Activated CD8-positive, alpha-beta T cell treated with anti-CD3 and anti-CD28 coated beads for 36 hours (primary cell): ENCODE measurements at regions not wholly inside any gene's neighbourhood (a gene's known extent, or its start where the extent isn't known, plus 50 kb on each side); places are given as distances from the start of the nearest gene placed in this dataset.

ENCODE experiments used
- ATAC-seq: fragments of 200-7000 bp; cut with Tn5 transposase; one replicate; pipeline ENCODE4 v1.10.0; 2021; ENCODE audit warnings: mild to moderate bottlenecking, moderate library complexity
- CTCF ChIA-PET: fragments of 350-600 bp; sonication (Branson Sonifier 250); formaldehyde crosslinking; loops from one replicate; lab custom pipeline; 2021; ENCODE audit warnings: antibody characterized with exemption; lab: Charles Lee
- POLR2A ChIA-PET: fragments of 350-600 bp; sonication (Branson Sonifier 250); formaldehyde crosslinking; loops from one replicate; lab custom pipeline; 2021; ENCODE audit warnings: antibody characterized with exemption; lab: Charles Lee
- DNase-seq: peaks from one replicate; pipeline ENCODE4 v3.0.0-alpha.2; 2020
- H3K27ac Mint-ChIP-seq: one replicate; pipeline ENCODE4 v1.8.0; 2021; ENCODE audit warnings: mild to moderate bottlenecking, mixed read lengths
- H3K27me3 Mint-ChIP-seq: one replicate; pipeline ENCODE4 v1.8.0; 2021; ENCODE audit warnings: mixed read lengths
- H3K36me3 Mint-ChIP-seq: one replicate; pipeline ENCODE4 v1.8.0; 2021; ENCODE audit warnings: low read depth, mixed read lengths
- H3K4me1 Mint-ChIP-seq: one replicate; pipeline ENCODE4 v1.8.0; 2021; ENCODE audit warnings: low read depth, mixed read lengths
- H3K4me3 Mint-ChIP-seq: one replicate; pipeline ENCODE4 v1.8.0; 2021; ENCODE audit warnings: mild to moderate bottlenecking, moderate library complexity, mixed read lengths
- H3K9me3 Mint-ChIP-seq: one replicate; pipeline ENCODE4 v1.8.0; 2021; ENCODE audit warnings: mixed read lengths
- intact Hi-C: fragments of 100-400 bp; cut with micrococcal nuclease; formaldehyde crosslinking; loops from one replicate; pipeline ENCODE4 v1.10.0; 2022
- TF ChIP-seq, protein P1 (sequence below): fragments of 200-600 bp; IDR thresholded peaks from one replicate; pipeline ENCODE4 v1.8.0; 2022; ENCODE audit warnings: antibody characterized with exemption, mild to moderate bottlenecking

DNA sequence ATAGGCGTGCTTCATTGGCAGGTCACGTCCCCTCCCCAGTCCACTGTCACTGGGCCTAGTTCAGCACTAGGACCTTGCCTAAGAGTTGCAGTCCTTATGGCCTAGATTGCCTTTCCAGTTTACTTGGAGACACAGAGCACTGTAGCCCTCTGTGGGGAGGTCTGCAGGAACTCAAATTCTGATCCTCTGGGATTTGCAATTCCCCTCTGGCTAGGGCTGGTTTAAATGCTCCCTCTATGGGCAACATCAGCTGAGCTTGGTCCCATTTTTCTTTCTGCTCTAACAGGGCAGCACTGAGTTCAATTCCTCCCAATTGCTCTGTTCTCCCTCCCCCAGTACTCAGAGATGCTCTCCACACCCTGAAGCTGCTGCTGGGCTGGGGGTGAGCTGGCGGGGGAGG, 358.2 kb downstream of the HTR1A start:
- no peak overlapping the region for H3K27ac Mint-ChIP-seq
- intact Hi-C loops = no loop called here
- CTCF ChIA-PET = no interaction called here

DNA sequence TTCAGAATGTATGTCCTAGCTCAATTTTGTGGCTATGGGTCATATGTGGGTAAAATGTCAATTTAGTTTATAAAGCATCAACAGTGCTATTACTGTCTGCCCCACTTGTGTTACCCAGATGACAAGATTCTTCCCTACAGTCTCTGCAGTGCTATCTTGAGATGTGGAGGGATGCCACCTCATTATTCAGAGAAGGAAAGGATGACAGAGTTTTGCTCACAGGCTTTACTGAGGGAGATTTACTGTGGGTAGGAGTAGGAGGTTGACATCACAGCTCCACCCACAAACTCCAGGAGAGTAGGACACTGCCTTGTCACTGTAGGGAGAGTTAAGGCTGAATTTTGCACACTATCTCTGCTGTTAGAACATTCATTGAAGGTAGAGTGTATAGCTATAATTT, 359.3 kb downstream of the HTR1A start:
- Mint-ChIP-seq H3K4me3 (no peak overlapping the region), H3K27me3 (no peaks in the 10 kb centered on the region), H3K27ac (no peak overlapping the region), H3K36me3 (no peaks in the 10 kb centered on the region), H3K9me3 (peaks cover 4% of the 10 kb centered on the region), H3K4me1 (no peaks in the 10 kb centered on the region)
- DNase-seq (no peak), ATAC-seq (no peak)
- CTCF ChIA-PET = no interaction called here
- intact Hi-C loops = no loop called here
- TF ChIP-seq, protein P1, sequence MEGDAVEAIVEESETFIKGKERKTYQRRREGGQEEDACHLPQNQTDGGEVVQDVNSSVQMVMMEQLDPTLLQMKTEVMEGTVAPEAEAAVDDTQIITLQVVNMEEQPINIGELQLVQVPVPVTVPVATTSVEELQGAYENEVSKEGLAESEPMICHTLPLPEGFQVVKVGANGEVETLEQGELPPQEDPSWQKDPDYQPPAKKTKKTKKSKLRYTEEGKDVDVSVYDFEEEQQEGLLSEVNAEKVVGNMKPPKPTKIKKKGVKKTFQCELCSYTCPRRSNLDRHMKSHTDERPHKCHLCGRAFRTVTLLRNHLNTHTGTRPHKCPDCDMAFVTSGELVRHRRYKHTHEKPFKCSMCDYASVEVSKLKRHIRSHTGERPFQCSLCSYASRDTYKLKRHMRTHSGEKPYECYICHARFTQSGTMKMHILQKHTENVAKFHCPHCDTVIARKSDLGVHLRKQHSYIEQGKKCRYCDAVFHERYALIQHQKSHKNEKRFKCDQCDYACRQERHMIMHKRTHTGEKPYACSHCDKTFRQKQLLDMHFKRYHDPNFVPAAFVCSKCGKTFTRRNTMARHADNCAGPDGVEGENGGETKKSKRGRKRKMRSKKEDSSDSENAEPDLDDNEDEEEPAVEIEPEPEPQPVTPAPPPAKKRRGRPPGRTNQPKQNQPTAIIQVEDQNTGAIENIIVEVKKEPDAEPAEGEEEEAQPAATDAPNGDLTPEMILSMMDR = no peak
- POLR2A ChIA-PET = no interaction called here

More for the DNA sequence above, 358.2 kb downstream of the HTR1A start:
- no peak for DNase-seq
- no peaks in the 10 kb centered on the region for H3K4me1 Mint-ChIP-seq
- TF ChIP-seq, protein P1 = no peak
- peaks cover 4% of the 10 kb centered on the region for H3K9me3 Mint-ChIP-seq
- no peaks in the 10 kb centered on the region for H3K36me3 Mint-ChIP-seq
- POLR2A ChIA-PET = no interaction called here
- H3K27me3 Mint-ChIP-seq = no peaks in the 10 kb centered on the region
- H3K4me3 Mint-ChIP-seq = no peak overlapping the region
- ATAC-seq = no peak

DNA sequence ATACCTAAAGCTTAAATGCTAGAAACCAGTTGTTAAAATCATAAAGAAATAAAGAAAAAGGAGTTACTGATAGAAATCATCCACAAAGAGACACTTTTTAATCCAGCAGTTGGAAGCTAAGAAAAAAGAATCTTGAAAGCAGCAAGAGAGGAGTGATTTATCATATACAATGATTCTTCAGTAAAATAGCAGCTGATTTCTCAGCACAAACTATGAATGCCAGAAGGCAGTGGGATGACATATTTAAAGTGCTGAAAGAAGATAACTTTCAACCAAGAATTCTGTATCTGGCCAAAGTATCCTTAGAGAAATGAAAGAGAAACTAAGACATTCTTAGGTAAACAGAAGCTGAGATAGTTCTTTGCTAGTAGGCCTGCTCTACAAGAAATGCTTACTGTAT, 366.0 kb downstream of the HTR1A start:
- CTCF ChIA-PET = no interaction called here
- POLR2A ChIA-PET = no interaction called here
- intact Hi-C loops = no loop called here
- H3K9me3 Mint-ChIP-seq = peaks cover 8% of the 10 kb centered on the region
- ATAC-seq (no peak), DNase-seq (no peak)
- no peaks in the 10 kb centered on the region for H3K36me3 Mint-ChIP-seq
- no peaks in the 10 kb centered on the region for H3K27me3 Mint-ChIP-seq
- TF ChIP-seq, protein P1 = no peak
- H3K4me1 Mint-ChIP-seq = no peaks in the 10 kb centered on the region
- no peak overlapping the region for H3K4me3 Mint-ChIP-seq
- H3K27ac Mint-ChIP-seq = no peak overlapping the region

DNA sequence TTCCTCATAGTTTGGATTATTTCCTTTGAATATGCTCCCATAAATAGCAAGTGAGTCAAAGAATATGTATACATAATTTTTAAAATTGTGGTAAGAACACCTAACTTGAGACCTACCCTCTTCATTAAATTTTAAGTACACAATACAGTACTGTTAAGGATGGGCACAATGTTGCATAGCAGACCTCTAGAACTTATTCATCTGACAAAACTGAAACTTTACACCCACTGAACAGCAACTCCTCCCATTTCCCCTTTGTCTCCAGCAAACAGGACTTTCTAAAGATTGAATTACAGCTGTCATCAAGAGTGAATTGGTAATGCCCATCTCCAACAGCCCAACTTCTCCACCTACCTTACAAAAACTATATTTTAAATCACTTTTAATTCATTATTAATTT, 388.9 kb downstream of the HTR1A start:
- peaks cover 4% of the 10 kb centered on the region for H3K9me3 Mint-ChIP-seq
- ATAC-seq (no peak), DNase-seq (no peak)
- CTCF ChIA-PET = no interaction called here
- intact Hi-C loops = no loop called here
- H3K27ac Mint-ChIP-seq = no peak overlapping the region
- no peaks in the 10 kb centered on the region for H3K27me3 Mint-ChIP-seq
- POLR2A ChIA-PET = no interaction called here
- no peaks in the 10 kb centered on the region for H3K36me3 Mint-ChIP-seq
- TF ChIP-seq, protein P1 = no peak
- no peak overlapping the region for H3K4me3 Mint-ChIP-seq
- H3K4me1 Mint-ChIP-seq = no peaks in the 10 kb centered on the region

DNA sequence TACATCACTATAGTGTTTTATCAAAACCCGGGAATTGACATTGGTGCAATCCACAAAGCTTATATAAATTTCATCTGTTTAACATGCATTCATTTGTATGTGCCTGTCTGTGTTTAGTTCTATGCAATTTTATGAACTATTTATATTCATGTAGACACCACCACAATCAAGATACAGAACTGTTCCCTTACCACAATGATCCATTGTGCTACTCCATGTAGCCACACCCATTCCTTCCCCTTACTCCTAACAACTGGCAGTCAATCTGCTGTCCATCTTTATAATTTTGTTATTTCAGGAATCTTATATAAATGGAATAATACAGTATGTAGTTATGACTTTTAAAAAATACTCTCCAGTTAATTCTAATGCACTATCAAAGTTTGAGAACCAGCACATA, 389.5 kb downstream of the HTR1A start:
- Mint-ChIP-seq H3K27me3 (no peaks in the 10 kb centered on the region), H3K4me3 (no peak overlapping the region), H3K27ac (no peak overlapping the region), H3K4me1 (no peaks in the 10 kb centered on the region), H3K36me3 (no peaks in the 10 kb centered on the region), H3K9me3 (peaks cover 4% of the 10 kb centered on the region)
- intact Hi-C loops = no loop called here
- no peak for DNase-seq
- CTCF ChIA-PET = no interaction called here
- TF ChIP-seq, protein P1 = no peak
- POLR2A ChIA-PET = no interaction called here
- no peak for ATAC-seq
